ENCODE measurements at regions not wholly inside any gene's neighbourhood (a gene's known extent, or its start where the extent isn't known, plus 50 kb on each side); places are given as distances from the start of the nearest gene placed in this dataset.
"Not testable (repeated sequence)": the region's sequence is repeated elsewhere in the genome, so short reads cannot be mapped to it uniquely, and the experiment has no call there.

DNA sequence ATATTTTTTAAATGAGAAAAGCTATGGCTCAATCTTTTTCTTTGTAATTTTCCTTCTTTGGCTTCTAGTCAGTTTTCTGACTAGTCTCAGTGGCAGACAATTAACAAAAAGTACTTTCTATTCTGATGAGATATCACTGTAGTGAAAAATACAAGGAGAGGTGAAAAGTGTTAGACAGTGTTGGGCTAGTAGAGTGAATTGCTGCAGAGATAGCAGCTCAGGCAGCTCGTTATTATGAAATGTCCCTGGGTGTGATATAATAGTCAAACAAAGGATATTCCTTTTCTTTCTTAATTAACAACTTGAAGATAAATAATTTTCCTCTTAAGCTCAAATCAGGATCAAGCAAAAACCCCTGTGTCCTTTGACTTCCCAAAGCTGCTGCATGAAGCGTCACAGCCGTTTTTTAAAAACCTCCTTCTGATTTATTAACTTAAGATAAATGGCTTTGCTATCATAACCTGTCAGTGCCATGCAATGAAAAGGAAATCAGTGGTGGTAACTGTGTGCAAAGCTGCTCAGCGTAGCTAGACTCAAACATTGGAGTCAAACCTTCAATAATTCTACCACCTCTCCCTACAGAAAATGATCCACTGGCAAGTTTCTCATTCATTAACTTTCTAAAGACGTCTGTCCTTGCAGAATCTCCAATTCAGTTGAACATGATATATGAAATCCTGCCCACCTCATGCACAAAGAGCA is 646.6 kb upstream of the PTBP2 start:
- no peak for DNase-seq (ENCODE audit: low spot score)

DNA sequence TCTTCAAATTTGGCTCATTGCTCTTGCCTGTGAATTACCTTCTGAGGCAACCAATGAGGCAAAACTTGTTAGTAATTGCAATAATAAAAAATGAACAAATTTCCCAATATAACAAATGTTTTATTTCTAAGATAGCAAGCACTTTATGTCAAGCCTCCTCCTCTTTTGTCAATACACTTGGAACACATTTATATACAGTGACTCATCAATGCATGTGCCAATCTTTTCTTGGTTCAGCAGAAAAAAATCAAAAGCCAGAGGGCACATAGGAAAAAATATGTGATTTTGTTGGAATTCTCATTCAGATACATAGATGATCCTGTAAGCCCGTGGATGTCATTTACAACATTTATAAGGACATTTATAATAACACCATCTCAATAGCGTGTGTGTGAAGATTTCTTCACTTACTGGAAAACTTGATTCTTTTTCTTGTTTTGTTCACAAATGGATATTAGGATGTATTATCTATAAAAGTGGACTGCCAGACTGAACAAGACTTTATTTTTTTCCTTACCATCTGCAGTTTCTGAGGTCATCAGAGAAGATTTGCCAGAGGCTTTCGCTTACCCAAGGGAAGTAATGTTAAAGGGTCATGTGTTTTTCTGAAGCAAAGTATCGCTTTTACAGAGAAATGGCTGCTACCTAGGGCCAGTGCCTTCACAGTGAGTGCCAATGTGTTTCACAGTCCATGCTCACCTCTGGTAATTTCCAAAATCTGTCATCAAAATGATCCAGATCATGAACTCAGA is 645.7 kb upstream of the PTBP2 start:
- DNase-seq (ENCODE audit: low spot score): no peak

DNA sequence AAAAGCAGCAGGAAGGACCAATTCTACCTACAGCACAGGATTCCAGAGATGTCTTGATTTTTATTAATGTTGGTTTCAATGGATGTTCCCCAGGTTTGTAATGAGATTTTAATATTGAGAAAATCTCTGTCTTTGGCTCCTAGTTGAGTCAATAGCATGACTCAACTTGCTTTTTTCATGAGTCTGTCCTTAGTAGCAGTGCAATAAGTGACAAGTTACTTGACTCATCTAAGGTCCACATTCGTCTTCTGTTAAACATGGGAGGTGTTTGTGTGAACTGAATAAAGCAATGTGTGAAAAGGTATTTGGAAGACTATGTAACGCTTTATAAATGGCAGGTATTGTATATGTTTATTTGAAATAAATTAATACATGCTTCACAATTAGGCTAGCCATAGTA is 645.0 kb upstream of the PTBP2 start:
- DNase-seq (ENCODE audit: low spot score): no peak

DNA sequence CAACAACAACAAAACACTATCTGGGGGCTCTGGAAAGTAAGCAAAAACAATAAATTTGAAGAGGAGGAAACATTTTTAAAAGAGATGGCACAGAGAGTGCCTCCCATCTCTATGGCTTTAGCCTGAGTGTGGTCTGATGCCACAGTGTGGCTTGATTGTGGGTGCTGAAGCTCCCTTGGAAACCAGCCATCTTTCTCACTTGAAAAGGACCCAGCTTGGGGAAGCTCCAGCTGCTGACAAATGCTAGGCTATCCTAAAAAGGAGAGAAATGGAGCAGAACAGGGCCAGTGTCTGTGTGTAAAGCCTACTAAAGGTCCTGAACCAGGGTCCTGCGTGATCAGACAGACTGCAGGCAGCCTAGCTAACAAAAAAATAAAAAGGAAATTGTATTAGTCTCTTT is 642.0 kb upstream of the PTBP2 start:
- DNase-seq (ENCODE audit: low spot score): no peak

DNA sequence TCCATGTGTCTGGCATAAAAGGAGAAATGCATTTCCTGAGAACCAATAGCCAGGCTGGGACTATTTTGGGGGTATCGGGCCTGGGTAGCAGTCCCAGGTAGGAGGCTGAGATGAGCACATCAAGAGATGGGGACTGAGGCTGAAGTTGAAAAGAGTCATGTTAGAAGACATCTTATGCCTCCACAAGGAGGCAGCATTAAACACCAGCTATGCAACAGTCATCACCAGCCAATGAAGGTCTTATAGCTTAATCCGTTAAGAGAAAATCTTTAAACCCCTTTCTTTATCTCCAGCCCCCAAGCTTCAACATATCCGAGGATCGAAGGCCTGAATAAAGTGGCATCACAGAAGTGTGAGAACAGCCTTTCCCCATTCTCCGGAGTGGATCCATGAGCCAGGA is 640.7 kb upstream of the PTBP2 start:
- no peak for DNase-seq (ENCODE audit: low spot score)

DNA sequence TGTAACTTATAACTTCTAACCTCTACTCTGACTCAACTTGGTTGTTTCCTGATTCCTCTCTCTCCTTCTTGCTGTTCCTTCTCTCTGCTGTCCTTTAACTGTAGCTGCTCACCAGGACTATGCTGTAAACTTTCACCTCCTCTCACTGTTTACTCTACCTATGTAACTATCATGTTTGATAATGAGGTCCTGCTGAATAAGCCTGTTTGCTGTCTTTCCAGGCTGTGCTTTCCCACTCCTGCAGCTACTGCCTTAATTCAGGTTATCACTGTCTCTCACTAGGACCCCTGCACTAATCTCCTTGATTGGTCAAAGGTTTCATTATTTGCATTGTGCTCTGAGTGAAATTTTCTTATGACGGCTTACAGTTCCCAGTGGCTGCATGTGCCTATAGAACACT is 633.9 kb upstream of the PTBP2 start:
- DNase-seq (ENCODE audit: low spot score): no peak

DNA sequence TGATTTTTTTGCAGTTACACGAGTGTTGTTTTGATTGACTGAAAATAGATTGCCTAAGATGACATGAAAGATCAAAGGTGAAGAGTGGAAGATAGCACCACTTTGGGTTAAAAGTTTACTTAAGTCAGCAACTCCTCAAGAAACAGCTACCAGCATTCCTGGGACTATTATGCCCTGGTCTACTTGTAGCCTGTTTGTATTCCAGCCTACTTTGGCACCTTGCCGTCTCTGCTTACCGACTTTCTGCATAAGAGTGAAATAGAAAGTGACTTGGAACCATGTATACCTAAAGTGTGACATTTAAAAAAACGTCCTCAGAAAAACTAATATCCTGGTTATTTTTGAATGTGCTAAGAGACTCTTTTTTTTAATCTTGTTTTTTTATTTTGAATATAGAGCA is 631.5 kb upstream of the PTBP2 start:
- no peak for DNase-seq (ENCODE audit: low spot score)

DNA sequence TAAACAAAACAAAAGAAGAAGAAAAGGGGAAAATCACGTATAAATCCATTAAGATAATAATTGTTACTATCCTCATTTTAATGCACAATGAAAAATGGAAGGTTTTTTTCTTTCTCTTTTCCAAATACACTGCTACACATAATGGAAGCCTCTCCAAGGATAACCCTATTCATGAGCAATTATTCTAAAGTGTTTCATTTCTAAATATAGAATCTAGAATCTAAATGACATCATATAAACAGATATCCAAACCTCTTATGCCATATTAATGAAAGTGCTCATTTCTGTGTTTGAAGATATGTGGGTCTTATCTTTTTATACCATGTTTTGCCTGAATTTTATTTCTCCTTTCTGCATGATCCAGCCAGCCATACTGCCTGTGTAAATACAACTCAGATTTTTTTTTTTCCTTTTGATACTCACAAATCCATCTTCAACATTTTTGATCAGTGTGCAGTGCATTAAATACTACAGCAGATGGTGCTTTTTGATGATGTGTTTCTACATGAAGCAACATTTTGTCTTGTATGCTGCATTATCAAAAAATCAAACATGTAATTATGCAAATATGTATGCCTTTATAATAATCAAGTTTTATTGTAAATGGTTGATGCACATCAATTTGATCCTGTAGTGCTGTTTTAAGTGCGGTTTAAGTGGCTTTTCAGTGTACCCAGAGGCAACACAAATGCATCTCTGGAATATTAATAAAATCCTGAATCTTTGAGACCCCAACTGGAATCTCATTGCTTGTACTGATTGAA is 625.6 kb upstream of the PTBP2 start:
- no peak for DNase-seq (ENCODE audit: low spot score)

DNA sequence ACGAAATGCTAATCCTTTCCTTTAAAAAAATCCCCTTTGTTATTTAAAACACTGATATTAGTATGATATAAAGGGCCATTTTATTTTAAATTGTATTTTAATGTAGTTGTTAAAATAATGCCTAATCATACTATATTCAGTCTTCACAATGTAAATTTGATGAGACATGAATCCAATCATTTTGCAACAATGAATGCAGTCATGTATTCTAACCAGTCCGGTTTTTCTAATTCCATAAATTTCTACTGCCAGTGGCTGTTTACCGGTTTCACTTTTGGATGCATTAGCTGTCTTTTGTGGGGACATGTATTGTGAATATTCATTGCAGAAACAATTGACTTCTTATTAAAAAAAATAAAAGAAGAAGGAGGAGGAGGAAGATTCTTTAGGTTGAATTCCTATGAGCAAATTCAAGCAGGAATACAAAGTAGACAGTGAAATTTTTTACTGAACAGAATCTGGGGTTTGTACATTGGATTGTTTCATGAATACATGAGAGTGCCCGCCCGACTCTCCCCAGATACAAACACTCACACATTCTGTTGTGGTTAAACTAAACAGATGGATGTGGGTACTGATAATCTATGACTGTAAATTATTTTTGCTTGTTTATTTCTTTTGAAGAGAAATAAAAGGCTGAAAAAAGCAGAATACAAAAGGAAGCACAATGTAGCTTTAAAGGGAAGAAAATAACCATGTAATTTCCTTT is 624.8 kb upstream of the PTBP2 start:
- DNase-seq (ENCODE audit: low spot score): no peak

DNA sequence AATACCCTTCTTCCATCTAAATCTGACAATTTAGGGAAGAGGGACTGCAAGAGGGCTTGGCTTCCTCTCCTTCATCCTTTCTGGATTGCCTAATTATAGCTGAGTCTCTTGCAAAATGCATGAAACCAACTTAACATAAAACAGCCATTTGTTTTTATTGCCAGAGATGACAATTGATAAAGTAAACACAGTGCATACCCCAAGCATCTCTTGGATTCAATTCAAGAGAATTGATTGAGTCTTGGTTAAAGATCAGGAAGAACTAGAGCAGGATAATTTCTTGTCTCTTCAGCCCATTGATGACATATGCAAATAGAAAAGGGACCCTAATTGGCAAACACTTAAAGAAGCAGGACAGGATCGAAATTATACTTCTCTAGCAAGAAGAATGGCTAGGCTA is 617.1 kb upstream of the PTBP2 start:
- DNase-seq (ENCODE audit: low spot score): no peak

DNA sequence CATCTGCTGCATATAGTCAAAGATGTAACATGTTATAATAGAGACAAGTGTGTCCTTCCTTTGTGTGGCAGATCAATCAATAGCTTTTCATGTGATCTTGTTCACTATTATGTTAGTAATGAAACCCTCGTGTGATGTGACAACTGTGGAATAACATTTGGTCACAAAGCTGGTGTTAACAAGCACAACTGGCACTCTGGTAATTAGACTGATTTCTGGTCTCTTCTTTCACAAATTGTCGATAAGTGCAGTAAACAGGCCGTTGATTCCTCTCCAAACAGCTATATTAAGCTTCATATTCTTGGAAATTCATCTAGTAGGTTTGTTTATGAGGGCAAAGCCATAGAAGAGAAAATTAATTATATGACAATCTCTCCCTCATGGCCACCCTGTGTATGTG is 616.7 kb upstream of the PTBP2 start:
- no peak for DNase-seq (ENCODE audit: low spot score)

DNA sequence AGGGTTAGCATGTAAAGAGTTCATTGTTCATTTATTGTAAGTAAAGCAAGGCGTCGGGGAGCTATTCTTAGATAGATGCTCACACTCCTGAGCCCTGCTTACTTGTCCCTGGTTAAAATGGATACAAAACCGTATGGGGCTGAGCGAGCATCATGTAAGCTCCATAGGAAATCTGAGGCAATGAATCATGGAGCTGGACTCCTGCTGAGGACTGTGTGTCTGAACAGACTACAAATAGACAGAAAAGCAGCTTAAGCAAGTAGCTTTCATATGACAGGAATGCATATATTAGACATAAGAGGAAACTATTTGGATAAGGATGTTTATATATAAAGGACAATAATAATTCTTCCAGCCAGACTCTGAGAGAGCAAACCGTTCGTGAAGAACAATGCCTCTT is 604.9 kb upstream of the PTBP2 start:
- no peak for DNase-seq (ENCODE audit: low spot score)

DNA sequence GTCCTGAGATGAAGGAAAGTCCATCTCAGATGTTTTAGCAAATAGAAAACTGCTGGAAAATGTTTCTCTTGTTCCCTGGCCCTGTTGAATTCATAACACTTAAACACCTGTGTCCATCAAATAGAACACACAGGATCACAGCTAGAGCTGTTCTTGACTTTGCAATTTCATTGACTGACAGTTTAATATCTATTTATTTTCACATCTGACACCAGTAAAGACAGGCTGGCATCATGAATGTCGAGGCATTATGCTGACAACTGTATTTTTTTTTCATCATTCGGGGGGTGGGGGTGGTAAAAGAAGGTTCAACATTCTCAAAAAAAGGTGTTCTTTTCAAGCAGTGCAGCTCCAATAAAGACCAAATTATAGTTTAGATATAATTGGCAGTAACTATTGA is 591.2 kb upstream of the PTBP2 start:
- no peak for DNase-seq (ENCODE audit: low spot score)

DNA sequence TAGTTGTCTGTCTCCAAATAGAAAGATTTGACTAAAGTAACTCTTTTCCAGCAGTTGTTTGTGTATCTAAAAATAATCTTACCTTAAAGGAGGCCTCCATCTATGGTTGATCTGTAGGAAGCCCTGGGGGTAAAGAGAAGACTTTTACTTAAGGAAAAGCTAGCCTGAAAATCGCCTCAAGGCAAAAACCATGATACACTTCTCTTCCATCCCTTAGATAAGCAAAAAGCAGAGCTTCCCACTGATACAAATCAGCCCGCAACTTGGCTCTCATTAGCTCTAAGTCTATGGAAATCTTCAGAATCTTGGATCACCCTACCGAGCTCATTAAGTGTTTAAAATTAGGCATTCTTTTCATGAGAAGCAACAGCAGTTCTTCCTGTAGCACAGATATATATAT is 576.9 kb upstream of the PTBP2 start:
- DNase-seq (ENCODE audit: low spot score): no peak

DNA sequence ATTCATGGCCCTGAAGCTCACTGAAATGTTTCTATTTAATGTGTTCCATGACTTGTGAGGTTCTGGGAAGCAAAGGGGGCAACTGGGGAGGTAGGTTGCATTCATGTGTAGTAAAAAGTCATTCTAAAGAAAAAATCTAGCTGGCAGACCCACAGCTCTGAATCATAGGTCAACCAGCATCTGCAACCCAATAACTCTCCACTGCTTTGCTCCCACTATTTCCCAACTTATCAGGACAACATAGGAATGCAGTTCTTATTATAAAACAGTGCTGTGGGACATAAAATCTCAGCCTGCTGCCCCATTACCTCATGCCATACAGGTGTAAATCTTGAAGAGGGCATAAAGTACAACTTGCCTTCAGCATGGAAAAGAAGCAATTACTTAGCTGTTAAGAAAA is 576.1 kb upstream of the PTBP2 start:
- DNase-seq (ENCODE audit: low spot score): no peak

DNA sequence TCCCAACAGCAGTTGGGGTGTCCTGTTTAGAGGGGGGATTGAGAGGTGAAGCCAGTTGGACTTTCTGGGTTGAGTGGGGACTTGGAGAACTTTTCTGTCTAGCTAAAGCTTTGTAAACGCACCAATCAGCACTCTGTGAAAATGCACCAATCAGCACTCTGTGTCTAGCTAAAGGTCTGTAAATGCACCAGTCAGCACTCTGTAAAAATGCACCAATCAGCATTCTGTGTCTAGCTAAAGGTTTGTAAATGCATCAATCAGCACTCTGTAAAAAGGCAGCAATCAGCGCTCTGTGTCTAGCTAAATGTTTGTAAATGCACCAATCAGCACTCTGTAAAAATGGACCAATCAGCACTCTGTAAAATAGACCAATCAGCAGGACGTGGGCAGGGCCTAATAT is 568.6 kb upstream of the PTBP2 start:
- DNase-seq (ENCODE audit: low spot score): not testable (repeated sequence)

DNA sequence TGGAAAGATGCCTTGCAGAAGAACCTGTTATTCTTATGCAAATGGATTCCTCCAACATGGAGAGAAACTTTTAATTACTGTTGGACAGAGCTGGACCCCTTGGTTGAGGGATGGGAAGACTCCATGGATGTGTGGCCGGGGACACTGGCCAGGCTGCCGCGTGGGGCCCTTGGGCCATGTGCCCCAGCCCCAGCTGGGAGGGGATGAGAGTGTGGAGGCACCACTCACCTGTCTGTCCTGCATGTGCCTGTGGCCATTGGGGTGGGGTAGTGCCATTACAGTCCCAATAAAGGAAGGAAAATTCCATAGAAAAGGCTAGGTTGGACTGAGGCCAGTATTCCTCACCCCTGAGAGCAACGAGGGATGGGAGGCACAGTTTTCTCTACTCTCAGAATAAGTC is 564.5 kb upstream of the PTBP2 start:
- no peak for DNase-seq (ENCODE audit: low spot score)

DNA sequence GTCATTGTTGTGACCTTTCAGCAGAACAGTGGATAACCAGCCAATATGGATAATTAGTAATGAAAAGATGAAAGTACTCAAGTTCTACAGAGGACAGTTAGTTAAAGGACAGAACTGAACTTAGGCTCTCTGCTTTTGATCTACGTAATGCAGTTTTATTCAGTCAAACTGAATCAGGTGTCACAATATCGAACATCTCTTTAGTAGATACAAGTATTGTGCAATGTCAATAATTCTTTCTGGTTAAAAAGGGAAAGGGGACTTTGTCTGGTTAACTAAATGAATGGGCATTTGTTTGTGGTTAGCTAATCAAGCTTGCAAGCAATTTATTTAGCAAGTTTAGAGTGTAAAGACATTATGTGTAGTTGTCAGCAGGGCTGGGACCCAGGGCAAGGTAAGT is 562.2 kb upstream of the PTBP2 start:
- no peak for DNase-seq (ENCODE audit: low spot score)

DNA sequence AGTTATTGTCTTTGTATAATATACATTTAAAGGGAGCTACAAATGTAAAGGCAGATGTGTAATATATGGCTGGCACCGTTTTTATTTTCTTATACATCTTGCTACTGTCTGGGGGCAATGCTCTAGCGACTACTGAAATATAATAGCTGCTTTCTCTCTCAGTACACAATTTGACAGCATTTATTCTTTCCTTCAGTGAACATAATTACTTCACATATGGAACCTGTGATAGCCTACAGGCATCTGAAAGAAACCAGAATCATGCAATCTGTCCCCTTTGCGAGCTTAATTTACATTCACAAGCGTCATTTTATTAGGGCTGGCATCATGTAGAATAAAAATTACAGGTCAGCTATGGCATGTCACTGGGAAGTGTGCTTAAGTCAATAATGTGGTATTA is 557.5 kb upstream of the PTBP2 start:
- DNase-seq (ENCODE audit: low spot score): no peak

DNA sequence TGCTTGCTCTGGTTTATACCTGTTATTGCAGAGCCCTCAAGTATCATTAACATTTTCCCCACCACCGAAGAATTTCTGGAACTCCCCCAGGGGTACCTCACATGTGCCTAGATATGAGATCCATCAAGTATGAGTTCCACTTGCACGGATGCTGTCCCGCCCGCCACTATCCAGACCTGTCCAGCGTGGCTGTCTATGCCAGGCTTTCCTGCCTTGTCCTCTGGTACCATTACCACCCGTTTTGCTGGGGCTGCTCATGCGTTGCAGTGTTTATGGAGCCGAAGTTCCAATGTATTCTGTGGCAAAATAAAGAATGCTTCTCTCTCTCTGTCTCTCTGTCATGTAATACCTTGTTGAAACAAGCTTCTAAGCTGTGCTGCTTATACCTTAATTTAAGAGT is 543.5 kb upstream of the PTBP2 start:
- DNase-seq (ENCODE audit: low spot score): no peak

DNA sequence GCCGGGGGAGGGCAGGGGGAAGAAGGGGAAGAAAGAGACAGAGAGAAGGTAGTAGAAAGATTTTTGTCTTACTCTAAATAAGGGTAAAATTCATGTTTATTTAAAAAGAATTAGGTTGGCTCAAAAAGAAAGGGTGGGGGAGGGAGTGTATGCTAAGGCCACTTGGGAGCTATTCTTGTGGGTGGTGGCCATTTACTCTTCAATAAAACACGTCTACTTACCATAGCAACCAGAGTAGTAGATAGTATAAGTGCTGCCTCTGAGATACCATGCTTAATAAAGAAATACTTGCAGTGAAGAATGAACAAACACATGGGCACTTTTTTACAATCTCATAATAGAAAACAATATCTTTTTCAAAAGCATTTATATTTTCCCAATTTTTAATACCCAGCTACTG is 538.1 kb upstream of the PTBP2 start:
- DNase-seq (ENCODE audit: low spot score): no peak

DNA sequence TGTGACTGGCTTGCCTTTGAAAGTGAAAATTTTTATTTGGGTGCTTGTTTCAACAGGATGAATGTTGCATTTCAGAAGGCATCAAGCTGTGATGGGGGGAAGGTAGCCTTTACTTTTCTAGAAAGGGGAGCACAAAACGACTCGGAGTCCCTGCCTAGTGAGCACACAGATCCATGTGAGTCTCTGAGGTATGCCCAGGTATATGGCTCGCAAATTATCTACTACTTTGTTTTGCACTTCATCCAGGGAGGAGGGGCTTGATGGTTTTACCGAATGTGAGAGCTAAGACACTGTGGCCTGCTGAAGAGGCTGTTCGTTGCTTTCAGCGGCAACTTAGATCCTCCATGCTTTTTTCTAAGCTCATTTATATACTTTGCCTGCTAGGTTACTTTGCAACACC is 537.7 kb upstream of the PTBP2 start:
- no peak for DNase-seq (ENCODE audit: low spot score)

DNA sequence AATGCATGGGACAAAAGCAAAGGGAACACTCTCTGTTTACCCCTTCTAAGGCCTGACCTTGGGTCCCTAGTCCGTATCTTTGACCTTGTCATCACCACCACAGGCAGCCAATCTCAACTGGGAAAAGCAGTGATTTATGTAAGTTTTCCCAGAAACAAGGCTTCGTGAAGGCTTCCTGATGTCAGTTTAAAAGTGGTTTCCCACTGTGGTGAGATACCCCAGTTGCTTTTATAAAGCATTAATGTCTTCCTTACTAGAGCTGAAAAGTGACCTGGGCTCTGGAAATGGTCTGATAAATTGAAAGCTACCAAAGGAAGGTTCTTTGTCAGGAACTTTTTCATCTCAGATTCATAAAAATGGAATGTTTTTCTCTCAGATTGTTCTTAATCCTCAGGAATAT is 536.4 kb upstream of the PTBP2 start:
- DNase-seq (ENCODE audit: low spot score): no peak

All from ecto neural progenitor cell (in vitro differentiated cells).